Hepatocyte (in vitro differentiated cells): ENCODE measurements at regions not wholly inside any gene's neighbourhood (a gene's known extent, or its start where the extent isn't known, plus 50 kb on each side); places are given as distances from the start of the nearest gene placed in this dataset.

Experiments
- DNase-seq: peaks from one replicate; pipeline ENCODE4 v3.0.0-alpha.2; 2016; ENCODE audit warnings: low spot score
- H2AFZ ChIP-seq: fragments of 200-600 bp; sonication (generic); 2 replicates; pipeline ENCODE4 v1.6.0; 2016; ENCODE audit warnings: antibody characterized with exemption, mild to moderate bottlenecking
- H3K27ac ChIP-seq: fragments of 200-600 bp; sonication (generic); 2 replicates; pipeline ENCODE4 v1.5.1; 2016; ENCODE audit warnings: mild to moderate bottlenecking
- H3K27me3 ChIP-seq: fragments of 200-600 bp; sonication (generic); 2 replicates; pipeline ENCODE4 v1.6.1; 2016
- H3K36me3 ChIP-seq: fragments of 200-600 bp; sonication (generic); replicated peaks from 2 replicates; pipeline ENCODE4 v1.5.1; 2016; ENCODE audit warnings: low read depth; ENCODE audit not compliant: insufficient read depth
- H3K4me1 ChIP-seq: fragments of 200-600 bp; sonication (generic); 2 replicates; pipeline ENCODE4 v1.5.1; 2016; ENCODE audit warnings: mild to moderate bottlenecking, moderate library complexity; ENCODE audit not compliant: insufficient read depth
- H3K4me2 ChIP-seq: fragments of 200-600 bp; sonication (generic); 2 replicates; pipeline ENCODE4 v1.6.0; 2016
- H3K4me3 ChIP-seq: fragments of 200-600 bp; sonication (generic); 2 replicates; pipeline ENCODE4 v1.5.1; 2016; ENCODE audit warnings: mild to moderate bottlenecking
- H3K79me2 ChIP-seq: fragments of 200-600 bp; sonication (generic); 2 replicates; pipeline ENCODE4 v1.6.0; 2017; ENCODE audit warnings: mild to moderate bottlenecking
- H3K9me2 ChIP-seq: fragments of 200-600 bp; sonication (generic); replicated peaks from 2 replicates; pipeline ENCODE4 v1.6.0; 2017; ENCODE audit warnings: mild to moderate bottlenecking; ENCODE audit not compliant: insufficient read depth
- H3K9me3 ChIP-seq: fragments of 200-600 bp; sonication (generic); 2 replicates; pipeline ENCODE4 v1.5.1; 2016; ENCODE audit warnings: low read depth, mild to moderate bottlenecking
- H4K20me1 ChIP-seq: fragments of 200-600 bp; sonication (generic); 2 replicates; pipeline ENCODE4 v1.6.0; 2016; ENCODE audit warnings: mild to moderate bottlenecking; ENCODE audit not compliant: insufficient read depth, poor library complexity, severe bottlenecking
- EZH2 ChIP-seq: fragments of 200-600 bp; sonication (generic); IDR thresholded peaks from 2 replicates; pipeline ENCODE4 v1.6.1; 2016; ENCODE audit warnings: antibody characterized with exemption, mild to moderate bottlenecking, borderline replicate concordance
- EZH2phosphoT487 ChIP-seq: fragments of 200-600 bp; sonication (generic); IDR thresholded peaks from one replicate; pipeline ENCODE4 v1.6.1; 2018; ENCODE audit warnings: antibody characterized with exemption, mild to moderate bottlenecking, low read depth, moderate library complexity; ENCODE audit not compliant: unreplicated experiment, severe bottlenecking
- WGBS: methylation state at CpG from one replicate; pipeline ENCODE4 v1.1.6; 2016; ENCODE audit warnings: low lambda C conversion rate; ENCODE audit errors: missing lambda C conversion rate; 5-methylcytosine and 5-hydroxymethylcytosine counted together
- TF ChIP-seq, protein P1 (sequence below): fragments of 200-600 bp; sonication (generic); IDR thresholded peaks from 2 replicates; pipeline ENCODE4 v1.5.1; 2016; ENCODE audit warnings: antibody characterized with exemption, mild to moderate bottlenecking; ENCODE audit not compliant: poor library complexity

DNA sequence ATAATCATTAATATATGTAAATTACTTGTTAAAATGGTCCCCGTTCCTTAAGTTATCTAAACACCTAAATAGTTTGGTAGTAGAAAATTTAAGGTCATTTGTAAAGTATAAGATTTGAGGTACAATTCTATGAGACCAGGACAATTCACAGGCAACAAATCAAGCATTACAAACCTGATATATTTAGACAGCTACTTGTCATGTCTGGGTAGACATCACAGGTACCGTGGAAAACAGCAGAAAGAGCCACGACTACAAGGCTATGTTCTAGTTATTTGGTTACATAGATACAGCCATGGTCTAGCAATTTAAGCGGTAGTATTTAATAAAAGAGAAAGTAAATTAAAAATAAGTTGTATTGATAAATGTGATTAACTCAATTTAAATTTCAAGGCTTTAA, 393.1 kb upstream of the ID4 start:
- WGBS = 71% methylated on average over 4 of the region's 4 CpGs
- TF ChIP-seq, protein P1, sequence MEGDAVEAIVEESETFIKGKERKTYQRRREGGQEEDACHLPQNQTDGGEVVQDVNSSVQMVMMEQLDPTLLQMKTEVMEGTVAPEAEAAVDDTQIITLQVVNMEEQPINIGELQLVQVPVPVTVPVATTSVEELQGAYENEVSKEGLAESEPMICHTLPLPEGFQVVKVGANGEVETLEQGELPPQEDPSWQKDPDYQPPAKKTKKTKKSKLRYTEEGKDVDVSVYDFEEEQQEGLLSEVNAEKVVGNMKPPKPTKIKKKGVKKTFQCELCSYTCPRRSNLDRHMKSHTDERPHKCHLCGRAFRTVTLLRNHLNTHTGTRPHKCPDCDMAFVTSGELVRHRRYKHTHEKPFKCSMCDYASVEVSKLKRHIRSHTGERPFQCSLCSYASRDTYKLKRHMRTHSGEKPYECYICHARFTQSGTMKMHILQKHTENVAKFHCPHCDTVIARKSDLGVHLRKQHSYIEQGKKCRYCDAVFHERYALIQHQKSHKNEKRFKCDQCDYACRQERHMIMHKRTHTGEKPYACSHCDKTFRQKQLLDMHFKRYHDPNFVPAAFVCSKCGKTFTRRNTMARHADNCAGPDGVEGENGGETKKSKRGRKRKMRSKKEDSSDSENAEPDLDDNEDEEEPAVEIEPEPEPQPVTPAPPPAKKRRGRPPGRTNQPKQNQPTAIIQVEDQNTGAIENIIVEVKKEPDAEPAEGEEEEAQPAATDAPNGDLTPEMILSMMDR = no peak
- TF ChIP-seq EZH2 (no peak), EZH2phosphoT487 (no peak)

DNA sequence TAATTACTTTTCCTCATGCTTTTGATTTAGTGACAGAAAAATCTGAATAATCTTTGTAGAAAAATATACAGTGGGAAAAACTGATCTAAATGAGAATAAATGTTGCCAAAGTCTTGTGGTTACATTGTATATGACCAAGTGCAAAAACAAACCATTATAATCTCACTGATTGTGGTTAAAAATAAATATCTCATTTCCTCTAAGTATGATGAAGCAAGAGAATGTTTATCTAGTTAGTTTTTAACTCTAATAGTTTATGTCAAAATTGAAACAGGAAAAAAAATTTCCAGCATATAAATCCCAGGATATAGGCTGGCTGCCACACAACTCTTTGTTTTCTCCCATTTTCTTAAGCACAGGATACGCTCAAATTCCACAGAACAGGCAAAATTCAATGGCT, 392.7 kb upstream of the ID4 start:
- H3K79me2 ChIP-seq = no peaks in the 10 kb centered on the region
- H3K9me3 ChIP-seq = no peaks in the 10 kb centered on the region
- H3K4me1 ChIP-seq = no peaks in the 10 kb centered on the region
- H3K27ac ChIP-seq = no peak overlapping the region
- no peak overlapping the region for H3K4me2 ChIP-seq
- no peak for DNase-seq
- no peaks in the 10 kb centered on the region for H3K36me3 ChIP-seq
- H2AFZ ChIP-seq = no peak overlapping the region
- TF ChIP-seq EZH2 = no peak
- TF ChIP-seq, protein P1 = no peak
- no peak for TF ChIP-seq EZH2phosphoT487
- WGBS = 84% methylated on average over 1 of the region's 1 CpG
- no peak overlapping the region for H3K4me3 ChIP-seq
- no peaks in the 10 kb centered on the region for H3K27me3 ChIP-seq
- H3K9me2 ChIP-seq = no peaks in the 10 kb centered on the region
- no peaks in the 10 kb centered on the region for H4K20me1 ChIP-seq

More for the DNA sequence above, 393.1 kb upstream of the ID4 start:
- Histone ChIP-seq H4K20me1 (no peaks in the 10 kb centered on the region), H3K27ac (no peak overlapping the region), H3K9me3 (no peaks in the 10 kb centered on the region), H3K9me2 (no peaks in the 10 kb centered on the region), H3K4me3 (no peak overlapping the region), H2AFZ (no peak overlapping the region), H3K36me3 (no peaks in the 10 kb centered on the region), H3K4me2 (no peak overlapping the region), H3K4me1 (no peaks in the 10 kb centered on the region), H3K79me2 (no peaks in the 10 kb centered on the region), H3K27me3 (no peaks in the 10 kb centered on the region)
- no peak for DNase-seq

DNA sequence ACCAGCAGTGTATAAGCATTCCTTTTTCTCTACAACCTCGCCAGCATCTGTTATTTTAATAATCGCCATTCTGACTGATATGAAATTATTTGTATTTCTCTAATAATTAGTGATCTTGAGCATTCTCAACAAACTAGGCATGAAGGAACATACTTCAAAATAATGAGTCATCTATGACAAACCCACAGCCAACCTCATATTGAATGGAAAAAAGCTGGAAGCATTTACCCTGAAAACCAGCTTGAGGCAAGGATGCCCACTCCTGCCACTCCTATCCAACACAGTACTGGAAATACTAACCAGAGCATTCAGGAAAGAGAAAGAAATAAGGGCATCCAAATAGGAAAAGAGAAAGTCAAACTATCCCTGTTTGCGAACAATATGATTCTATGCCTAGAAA, 390.6 kb upstream of the ID4 start:
- H2AFZ ChIP-seq = no peak overlapping the region
- no peak for DNase-seq
- 93% methylated on average over 3 of the region's 3 CpGs for WGBS

More for the DNA sequence above, 390.6 kb upstream of the ID4 start:
- no peaks in the 10 kb centered on the region for H3K4me1 ChIP-seq
- no peak overlapping the region for H3K27ac ChIP-seq
- H4K20me1 ChIP-seq = no peaks in the 10 kb centered on the region
- TF ChIP-seq EZH2phosphoT487 = no peak
- TF ChIP-seq, protein P1 = no peak
- no peaks in the 10 kb centered on the region for H3K79me2 ChIP-seq
- H3K4me3 ChIP-seq = no peak overlapping the region
- no peaks in the 10 kb centered on the region for H3K36me3 ChIP-seq
- H3K4me2 ChIP-seq = no peak overlapping the region
- no peaks in the 10 kb centered on the region for H3K9me2 ChIP-seq
- H3K9me3 ChIP-seq = no peaks in the 10 kb centered on the region
- no peaks in the 10 kb centered on the region for H3K27me3 ChIP-seq
